ENCODE measurements at regions not wholly inside any gene's neighbourhood (a gene's known extent, or its start where the extent isn't known, plus 50 kb on each side); places are given as distances from the start of the nearest gene placed in this dataset.

DNA sequence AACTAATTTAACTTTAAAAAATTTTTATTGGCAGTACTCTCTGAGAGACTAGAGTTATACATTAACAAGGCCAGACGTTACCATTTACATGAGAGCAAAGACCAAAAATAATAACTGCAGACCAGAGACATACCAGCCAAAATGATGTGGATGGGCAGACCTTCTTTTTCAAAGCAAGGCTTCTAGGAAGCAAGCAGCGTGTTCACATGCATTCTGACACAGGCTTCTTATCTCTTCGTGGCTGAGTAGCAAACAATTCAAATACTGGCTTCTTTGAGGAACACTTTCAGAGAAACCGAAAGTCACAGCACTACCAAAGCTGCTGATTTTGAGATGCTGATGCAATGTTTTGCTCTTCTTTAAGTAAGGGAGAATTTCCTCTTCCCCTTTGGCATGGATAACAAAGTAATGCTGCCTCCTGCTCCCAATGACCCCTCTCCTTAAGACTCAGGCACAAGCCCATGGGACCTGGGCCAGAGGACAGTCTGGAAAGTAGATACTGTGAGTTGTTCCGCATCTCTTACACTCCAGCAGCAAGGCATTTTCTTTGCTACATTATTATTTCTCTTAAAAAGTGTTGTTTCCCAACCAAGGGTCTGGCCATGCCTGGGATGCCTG is 181.9 kb downstream of the MREG start:
- intact Hi-C loops (cut with micrococcal nuclease; ENCODE audit: unreplicated experiment): no loop called here
- no peak for ATAC-seq
- ChIA-PET CTCF (no interaction called here), POLR2A (no interaction called here)
- Histone ChIP-seq H3K9me3 (ENCODE audit: control insufficient read depth, insufficient read depth, low read depth, low read length) (no peaks in the 10 kb centered on the region), H3K27ac (ENCODE audit: low read length) (no peak overlapping the region), H3K27me3 (ENCODE audit: control insufficient read depth, insufficient read depth, low read length) (no peaks in the 10 kb centered on the region; the same call in 1 of the 2 replicates), H3K36me3 (ENCODE audit: control insufficient read depth, insufficient read depth, low read length) (no peaks in the 10 kb centered on the region; the same call in 1 of the 2 replicates), H3K4me1 (ENCODE audit: control insufficient read depth, insufficient read depth, low read length) (no peaks in the 10 kb centered on the region), H3K4me3 (ENCODE audit: low read depth in 2 of 2, low read length in 2 of 2) (no peak overlapping the region; a peak in 1 of 4 replicates)
- no peak for DNase-seq (ENCODE audit: low read depth, low spot score)
- no TSS peak for BruUV-seq (replicated peaks)
- no peak for TF ChIP-seq POLR2AphosphoS5 (IDR thresholded peaks at IDR 0.05; ENCODE audit: low read depth, low read length)
- no peak for TF ChIP-seq SIN3A (IDR thresholded peaks at IDR 0.05; ENCODE audit: borderline replicate concordance, insufficient read depth, low read depth, low read length)
- TF ChIP-seq, protein P1, sequence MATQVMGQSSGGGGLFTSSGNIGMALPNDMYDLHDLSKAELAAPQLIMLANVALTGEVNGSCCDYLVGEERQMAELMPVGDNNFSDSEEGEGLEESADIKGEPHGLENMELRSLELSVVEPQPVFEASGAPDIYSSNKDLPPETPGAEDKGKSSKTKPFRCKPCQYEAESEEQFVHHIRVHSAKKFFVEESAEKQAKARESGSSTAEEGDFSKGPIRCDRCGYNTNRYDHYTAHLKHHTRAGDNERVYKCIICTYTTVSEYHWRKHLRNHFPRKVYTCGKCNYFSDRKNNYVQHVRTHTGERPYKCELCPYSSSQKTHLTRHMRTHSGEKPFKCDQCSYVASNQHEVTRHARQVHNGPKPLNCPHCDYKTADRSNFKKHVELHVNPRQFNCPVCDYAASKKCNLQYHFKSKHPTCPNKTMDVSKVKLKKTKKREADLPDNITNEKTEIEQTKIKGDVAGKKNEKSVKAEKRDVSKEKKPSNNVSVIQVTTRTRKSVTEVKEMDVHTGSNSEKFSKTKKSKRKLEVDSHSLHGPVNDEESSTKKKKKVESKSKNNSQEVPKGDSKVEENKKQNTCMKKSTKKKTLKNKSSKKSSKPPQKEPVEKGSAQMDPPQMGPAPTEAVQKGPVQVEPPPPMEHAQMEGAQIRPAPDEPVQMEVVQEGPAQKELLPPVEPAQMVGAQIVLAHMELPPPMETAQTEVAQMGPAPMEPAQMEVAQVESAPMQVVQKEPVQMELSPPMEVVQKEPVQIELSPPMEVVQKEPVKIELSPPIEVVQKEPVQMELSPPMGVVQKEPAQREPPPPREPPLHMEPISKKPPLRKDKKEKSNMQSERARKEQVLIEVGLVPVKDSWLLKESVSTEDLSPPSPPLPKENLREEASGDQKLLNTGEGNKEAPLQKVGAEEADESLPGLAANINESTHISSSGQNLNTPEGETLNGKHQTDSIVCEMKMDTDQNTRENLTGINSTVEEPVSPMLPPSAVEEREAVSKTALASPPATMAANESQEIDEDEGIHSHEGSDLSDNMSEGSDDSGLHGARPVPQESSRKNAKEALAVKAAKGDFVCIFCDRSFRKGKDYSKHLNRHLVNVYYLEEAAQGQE (IDR thresholded peaks at IDR 0.05; ENCODE audit: insufficient read depth in 1 of 2, low read depth in 2 of 2, low read length in 1 of 2): no peak
- TF ChIP-seq, protein P2, sequence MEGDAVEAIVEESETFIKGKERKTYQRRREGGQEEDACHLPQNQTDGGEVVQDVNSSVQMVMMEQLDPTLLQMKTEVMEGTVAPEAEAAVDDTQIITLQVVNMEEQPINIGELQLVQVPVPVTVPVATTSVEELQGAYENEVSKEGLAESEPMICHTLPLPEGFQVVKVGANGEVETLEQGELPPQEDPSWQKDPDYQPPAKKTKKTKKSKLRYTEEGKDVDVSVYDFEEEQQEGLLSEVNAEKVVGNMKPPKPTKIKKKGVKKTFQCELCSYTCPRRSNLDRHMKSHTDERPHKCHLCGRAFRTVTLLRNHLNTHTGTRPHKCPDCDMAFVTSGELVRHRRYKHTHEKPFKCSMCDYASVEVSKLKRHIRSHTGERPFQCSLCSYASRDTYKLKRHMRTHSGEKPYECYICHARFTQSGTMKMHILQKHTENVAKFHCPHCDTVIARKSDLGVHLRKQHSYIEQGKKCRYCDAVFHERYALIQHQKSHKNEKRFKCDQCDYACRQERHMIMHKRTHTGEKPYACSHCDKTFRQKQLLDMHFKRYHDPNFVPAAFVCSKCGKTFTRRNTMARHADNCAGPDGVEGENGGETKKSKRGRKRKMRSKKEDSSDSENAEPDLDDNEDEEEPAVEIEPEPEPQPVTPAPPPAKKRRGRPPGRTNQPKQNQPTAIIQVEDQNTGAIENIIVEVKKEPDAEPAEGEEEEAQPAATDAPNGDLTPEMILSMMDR (IDR thresholded peaks at IDR 0.05): no peak
- in situ Hi-C loops (cut with HindIII; ENCODE audit: low pct_unique_long_range_greater_than_20kb, low sequenced_read_pairs): no loop called here

DNA sequence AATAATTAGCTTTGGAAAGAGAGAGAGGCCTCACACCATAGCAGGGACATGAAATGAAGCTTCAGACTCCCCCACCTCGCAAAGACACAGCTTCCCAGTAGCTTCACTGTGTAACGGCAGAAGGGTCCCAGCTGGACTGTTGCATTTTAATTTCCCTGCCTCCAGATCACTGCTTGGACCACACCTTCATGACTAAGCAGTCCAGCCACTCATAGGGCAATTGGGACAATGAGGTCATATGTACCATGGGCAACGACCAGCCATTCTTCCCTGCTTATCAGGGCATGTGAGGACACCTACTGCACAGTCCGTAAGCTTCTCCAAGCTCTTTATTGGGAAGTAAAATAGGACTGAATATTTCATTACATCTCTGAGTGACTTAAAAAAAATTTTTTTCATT is 183.0 kb downstream of the MREG start:
- ChIA-PET CTCF (no interaction called here), POLR2A (no interaction called here)
- ATAC-seq (no peak), DNase-seq (ENCODE audit: low read depth, low spot score) (no peak)
- no peaks in the 10 kb centered on the region for H3K9me3 ChIP-seq (ENCODE audit: control insufficient read depth, insufficient read depth, low read depth, low read length)
- TF ChIP-seq, protein P1 (IDR thresholded peaks at IDR 0.05; ENCODE audit: insufficient read depth in 1 of 2, low read depth in 2 of 2, low read length in 1 of 2): no peak
- TF ChIP-seq, protein P2 (IDR thresholded peaks at IDR 0.05): no peak
- TF ChIP-seq SIN3A (IDR thresholded peaks at IDR 0.05; ENCODE audit: borderline replicate concordance, insufficient read depth, low read depth, low read length): no peak
- TF ChIP-seq POLR2AphosphoS5 (IDR thresholded peaks at IDR 0.05; ENCODE audit: low read depth, low read length): no peak
- TF ChIP-seq TCF7L2 (IDR thresholded peaks at IDR 0.05; ENCODE audit: low read depth, low read length): no peak
- H3K27ac ChIP-seq (ENCODE audit: low read length): no peak overlapping the region
- no peaks in the 10 kb centered on the region; the same call in 1 of the 2 replicates for H3K27me3 ChIP-seq (ENCODE audit: control insufficient read depth, insufficient read depth, low read length)
- H3K4me1 ChIP-seq (ENCODE audit: control insufficient read depth, insufficient read depth, low read length): no peaks in the 10 kb centered on the region
- in situ Hi-C loops (cut with HindIII; ENCODE audit: low pct_unique_long_range_greater_than_20kb, low sequenced_read_pairs) (no loop called here), intact Hi-C loops (cut with micrococcal nuclease; ENCODE audit: unreplicated experiment) (no loop called here)
- no peak overlapping the region for H3K4me3 ChIP-seq (ENCODE audit: low read depth in 2 of 2, low read length in 2 of 2)
- H3K36me3 ChIP-seq (ENCODE audit: control insufficient read depth, insufficient read depth, low read length): no peaks in the 10 kb centered on the region; the same call in 1 of the 2 replicates
- no TSS peak for BruUV-seq (replicated peaks)
